ENCODE measurements at regions not wholly inside any gene's neighbourhood (a gene's known extent, or its start where the extent isn't known, plus 50 kb on each side); places are given as distances from the start of the nearest gene placed in this dataset.

GRCh38 chr6:78117966-78118365, 465.1 kb downstream of the MEI4 start:
- no peak for TF ChIP-seq CTCF (IDR thresholded peaks at IDR 0.05)
- Histone ChIP-seq H3K36me3 (no peaks in the 10 kb centered on the region), H3K4me3 (no peak overlapping the region), H3K9me3 (peaks cover 0 to 49% (median 0%) of the 10 kb centered on the region in 11 donors), H3K4me1 (no peaks in the 10 kb centered on the region), H3K27me3 (no peaks in the 10 kb centered on the region), H3K27ac (no peak overlapping the region)
- intact Hi-C loops (cut with DNase I) = no loop called here
- ATAC-seq = no peak
- no peak for DNase-seq
- 51 to 76% methylated on average over 1 of the region's 1 CpG for WGBS, 2 donors

- intact Hi-C loops (cut with DNase I) = no loop called here
- Histone ChIP-seq H3K27me3 (no peaks in the 10 kb centered on the region), H3K27ac (no peak overlapping the region), H3K36me3 (no peaks in the 10 kb centered on the region), H3K4me1 (no peaks in the 10 kb centered on the region), H3K4me3 (no peak overlapping the region), H3K9me3 (peaks cover 0 to 47% (median 4%) of the 10 kb centered on the region in 11 donors)
- WGBS, 2 donors = 78 to 85% methylated on average over 1 of the region's 1 CpG
- no peak for TF ChIP-seq CTCF (IDR thresholded peaks at IDR 0.05)
- no peak for ATAC-seq
- no peak for DNase-seq
These were observed 478.7 kb downstream of the MEI4 start for GRCh38 chr6:78131521-78131920.

GRCh38 chr6:78132671-78133410, 480.0 kb downstream of the MEI4 start:
- Histone ChIP-seq H3K9me3 (peaks cover 0 to 53% (median 6%) of the 10 kb centered on the region in 11 donors), H3K27me3 (no peaks in the 10 kb centered on the region), H3K27ac (no peak overlapping the region), H3K4me3 (no peak overlapping the region), H3K4me1 (no peaks in the 10 kb centered on the region), H3K36me3 (no peaks in the 10 kb centered on the region)
- no peak for TF ChIP-seq CTCF (IDR thresholded peaks at IDR 0.05)
- 75 to 82% methylated on average over 8 of the region's 8 CpGs for WGBS, 2 donors
- ATAC-seq (no peak), DNase-seq (no peak)
- intact Hi-C loops (cut with DNase I) = no loop called here

- 64 to 70% methylated on average over 3 of the region's 3 CpGs for WGBS, 2 donors
- DNase-seq (no peak), ATAC-seq (no peak)
- Histone ChIP-seq H3K4me1 (no peaks in the 10 kb centered on the region), H3K4me3 (no peak overlapping the region), H3K36me3 (no peaks in the 10 kb centered on the region), H3K27ac (no peak overlapping the region), H3K9me3 (peaks cover 0 to 44% (median 6%) of the 10 kb centered on the region in 11 donors), H3K27me3 (no peaks in the 10 kb centered on the region)
- no peak for TF ChIP-seq CTCF (IDR thresholded peaks at IDR 0.05)
- intact Hi-C loops (cut with DNase I) = no loop called here
These were observed 497.6 kb downstream of the MEI4 start for GRCh38 chr6:78150425-78150824.
